OCI-M1 (cell line): ENCODE measurements at regions not wholly inside any gene's neighbourhood (a gene's known extent, or its start where the extent isn't known, plus 50 kb on each side); places are given as distances from the start of the nearest gene placed in this dataset.

Experiments
- DNase-seq: peaks from one replicate; lab custom pipeline; 2025; lab: John Stamatoyannopoulos, UW

GRCh38 chr10:117865945-117866344 lies 180.8 kb downstream of the RAB11FIP2 start:
- no peak for DNase-seq

GRCh38 chr10:117868151-117868550 lies 178.6 kb downstream of the RAB11FIP2 start:
- no peak for DNase-seq

- no peak for DNase-seq
Observed at GRCh38 chr10:117875793-117876192, 170.9 kb downstream of the RAB11FIP2 start.

GRCh38 chr10:117876210-117876609 lies 170.5 kb downstream of the RAB11FIP2 start:
- no peak for DNase-seq

- DNase-seq, result no peak
Observed at GRCh38 chr10:117878626-117879025, 168.1 kb downstream of the RAB11FIP2 start.

- no peak for DNase-seq
Observed at GRCh38 chr10:117884093-117884492, 162.6 kb downstream of the RAB11FIP2 start.

GRCh38 chr10:117884592-117884991 lies 162.1 kb downstream of the RAB11FIP2 start:
- no peak for DNase-seq

DNA sequence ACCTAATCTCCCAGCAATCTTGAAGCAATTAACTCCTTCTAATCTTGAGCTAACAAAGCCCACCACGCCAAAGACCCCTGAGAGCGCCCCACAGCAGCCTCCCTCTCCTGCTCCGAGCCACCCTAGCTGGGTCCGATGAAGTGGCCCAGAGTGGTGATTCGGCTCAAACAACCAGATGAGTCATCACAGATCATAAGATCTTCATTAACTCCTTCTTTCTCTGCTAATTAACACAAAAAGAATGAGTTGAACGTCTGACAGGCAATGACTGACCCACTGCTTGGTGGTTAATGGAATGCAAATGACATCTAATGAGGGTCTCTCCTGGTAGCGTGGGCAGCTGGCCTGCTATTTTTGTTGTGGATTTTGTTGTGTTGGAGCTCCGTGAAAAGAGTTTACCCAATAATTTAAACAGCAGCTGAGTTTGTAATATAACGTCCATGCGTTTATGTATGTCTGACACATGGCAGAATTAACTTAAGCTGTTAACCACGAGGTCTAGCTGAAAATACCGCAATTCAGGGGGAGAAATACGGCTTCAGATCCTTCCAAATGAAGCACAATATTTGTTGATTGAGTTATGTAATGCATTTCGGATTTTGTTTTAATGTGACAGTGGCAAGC lies 161.4 kb downstream of the RAB11FIP2 start:
- no peak for DNase-seq

- no peak for DNase-seq
Observed at GRCh38 chr10:117886766-117887165, 160.0 kb downstream of the RAB11FIP2 start.

DNA sequence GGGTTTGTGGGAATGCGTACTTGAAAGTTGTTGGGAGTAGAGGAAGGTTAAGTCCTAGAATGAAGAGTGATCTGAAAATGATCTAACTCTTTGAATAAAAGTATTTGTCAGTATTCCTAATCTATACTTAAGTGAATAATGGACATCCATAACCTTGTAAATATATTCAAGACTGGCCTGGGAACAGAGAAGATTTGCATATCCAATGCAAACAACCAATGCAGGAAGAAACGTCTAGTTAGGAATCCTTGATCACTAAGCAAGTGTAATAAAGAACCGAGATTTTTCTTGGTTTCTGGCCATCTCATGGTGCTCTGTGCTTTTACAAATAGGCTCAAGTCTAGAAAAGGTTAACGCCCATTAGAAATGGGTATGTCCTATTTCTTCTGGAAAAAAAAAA lies 157.1 kb downstream of the RAB11FIP2 start:
- DNase-seq, result no peak

GRCh38 chr10:117892681-117893220 lies 154.0 kb downstream of the RAB11FIP2 start:
- no peak for DNase-seq

- no peak for DNase-seq
Observed at GRCh38 chr10:117894339-117894738, 152.4 kb downstream of the RAB11FIP2 start.

DNA sequence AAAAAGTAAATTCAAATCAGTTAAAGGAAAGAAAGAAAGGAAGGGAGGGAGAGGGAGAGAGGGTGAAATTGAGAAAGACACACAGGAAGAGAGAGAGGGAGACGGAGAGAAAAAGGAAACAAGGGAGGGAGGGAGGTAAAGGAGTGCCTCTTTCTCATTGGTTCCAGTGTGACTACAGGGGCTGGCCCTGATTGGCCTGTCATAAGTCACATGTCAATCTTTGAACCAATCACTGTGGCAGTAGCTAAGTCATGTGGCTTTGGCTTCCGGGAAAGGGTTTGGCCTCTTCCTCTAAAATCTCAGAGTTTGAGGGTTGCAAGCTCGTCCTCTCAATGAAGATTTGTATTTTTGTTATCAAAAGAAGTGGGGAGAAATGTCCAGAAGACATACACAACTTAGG lies 150.2 kb downstream of the RAB11FIP2 start:
- peak; percentile 61 for DNase-seq

DNA sequence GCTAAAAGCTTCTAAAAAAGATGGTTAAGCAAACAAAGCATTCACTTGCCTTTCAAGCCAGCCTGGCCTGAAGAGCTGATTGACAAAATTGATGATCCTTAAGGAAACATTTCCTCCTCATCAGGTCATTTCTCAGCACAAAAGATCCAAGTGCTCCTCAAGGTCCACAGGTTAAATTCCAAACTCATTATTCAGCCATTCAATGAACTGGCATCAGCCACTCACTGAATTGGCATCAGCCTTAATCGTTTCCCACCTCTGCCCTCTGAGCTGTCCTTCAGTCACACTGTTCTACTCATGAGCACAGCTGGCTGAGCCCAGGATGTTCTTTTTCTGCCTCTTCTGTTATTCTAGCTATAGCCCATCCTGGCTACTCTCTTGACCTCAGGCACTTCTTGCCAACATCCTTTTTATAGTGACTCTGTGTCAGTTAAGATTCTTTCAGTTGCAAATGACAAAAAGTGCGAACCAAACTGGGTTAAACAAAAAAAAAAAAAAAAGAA lies 147.5 kb downstream of the RAB11FIP2 start:
- no peak for DNase-seq

DNA sequence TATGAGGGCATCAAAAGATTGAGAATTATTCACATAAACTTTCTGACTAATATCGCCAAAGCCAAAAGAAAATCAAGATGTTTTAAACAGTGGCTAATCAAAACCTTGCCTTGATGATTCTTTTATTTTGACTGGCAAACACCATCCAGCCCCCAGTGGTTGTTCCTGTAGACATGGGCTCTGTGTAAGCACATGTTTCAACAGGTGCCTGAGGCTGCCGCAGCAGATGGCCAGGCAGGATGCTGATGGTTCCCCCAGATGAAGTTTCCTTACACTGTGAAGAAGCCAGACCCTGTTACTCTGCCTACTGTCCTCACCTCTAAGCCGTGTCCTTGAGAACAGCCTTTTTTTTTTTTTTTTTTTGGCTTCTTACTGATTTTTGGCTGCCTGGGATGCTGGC lies 146.5 kb downstream of the RAB11FIP2 start:
- DNase-seq, result no peak

DNA sequence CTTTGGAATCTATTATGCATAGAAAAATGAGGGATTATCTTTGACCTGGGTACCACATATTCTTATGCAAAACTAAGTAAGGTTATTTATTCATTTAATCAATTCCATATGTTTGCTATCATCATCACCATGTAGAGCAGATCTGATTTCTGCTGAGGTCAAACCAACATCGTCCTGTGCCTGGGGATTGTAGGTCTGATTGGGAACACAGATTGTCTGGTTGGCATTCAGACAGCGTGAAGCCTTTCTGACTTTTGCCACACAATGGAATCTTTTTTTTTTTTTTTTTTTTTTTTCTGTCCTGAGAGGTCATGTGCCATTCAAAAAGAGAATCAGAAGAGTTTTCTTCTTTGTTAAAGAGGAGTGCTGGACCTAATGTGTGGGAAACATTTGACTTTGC lies 142.9 kb downstream of the RAB11FIP2 start:
- no peak for DNase-seq

DNA sequence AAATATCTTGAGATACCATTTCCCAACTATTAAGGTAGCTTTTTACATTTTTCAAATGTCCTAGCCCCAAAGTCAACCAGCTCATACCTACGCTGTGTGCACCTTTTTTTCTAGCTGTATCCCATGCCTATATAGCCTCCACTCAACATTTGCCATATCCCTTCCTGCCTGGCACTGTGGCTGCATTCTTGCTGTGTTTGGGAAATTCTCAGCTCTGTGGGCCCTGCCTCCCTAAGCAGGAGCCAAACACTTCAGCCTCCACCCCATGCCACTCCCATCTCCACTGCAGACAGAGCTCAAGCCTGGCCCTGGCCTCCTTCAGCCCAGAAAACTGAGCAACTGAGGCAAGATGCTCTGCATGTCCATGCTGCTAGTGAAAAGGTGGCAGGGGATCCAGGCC lies 141.3 kb downstream of the RAB11FIP2 start:
- no peak for DNase-seq

DNA sequence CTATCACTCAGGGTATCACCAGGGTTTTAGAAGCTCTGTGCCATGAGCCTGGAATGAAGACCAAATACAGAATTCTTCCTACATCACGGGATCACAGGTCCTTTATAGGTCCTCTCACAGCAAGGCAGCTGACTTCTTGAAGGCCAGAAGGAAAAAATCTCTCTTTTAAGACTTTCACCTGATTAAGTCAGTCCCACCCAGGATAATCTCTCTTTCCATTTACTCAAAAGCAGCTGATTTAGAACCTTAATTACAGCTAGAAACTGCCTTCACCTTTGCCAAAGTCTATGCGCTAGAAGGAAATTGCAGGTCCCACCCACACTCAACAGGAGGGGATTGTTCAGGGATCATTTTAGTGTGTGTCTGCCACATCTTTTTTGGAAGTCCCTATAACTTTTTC lies 135.1 kb downstream of the RAB11FIP2 start:
- no peak for DNase-seq

DNA sequence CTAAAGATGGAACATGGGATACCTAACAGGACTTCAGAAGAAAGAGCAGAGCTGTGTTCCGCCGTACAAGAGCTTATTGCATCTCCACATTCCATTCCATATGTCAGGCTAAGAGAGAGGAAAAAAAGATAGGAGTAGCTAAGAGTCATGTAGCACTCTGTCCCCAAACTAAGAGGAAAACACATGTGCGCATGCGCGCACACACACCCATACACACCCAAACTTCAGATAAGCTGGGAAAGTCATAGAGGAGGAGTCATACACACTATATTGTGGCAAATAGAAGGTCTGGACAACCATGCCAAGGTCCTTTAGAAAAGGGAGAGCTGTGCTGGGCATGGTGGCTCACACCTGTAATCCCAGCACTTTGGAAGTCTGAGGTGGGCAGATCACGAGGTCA lies 132.4 kb downstream of the RAB11FIP2 start:
- no peak for DNase-seq

DNA sequence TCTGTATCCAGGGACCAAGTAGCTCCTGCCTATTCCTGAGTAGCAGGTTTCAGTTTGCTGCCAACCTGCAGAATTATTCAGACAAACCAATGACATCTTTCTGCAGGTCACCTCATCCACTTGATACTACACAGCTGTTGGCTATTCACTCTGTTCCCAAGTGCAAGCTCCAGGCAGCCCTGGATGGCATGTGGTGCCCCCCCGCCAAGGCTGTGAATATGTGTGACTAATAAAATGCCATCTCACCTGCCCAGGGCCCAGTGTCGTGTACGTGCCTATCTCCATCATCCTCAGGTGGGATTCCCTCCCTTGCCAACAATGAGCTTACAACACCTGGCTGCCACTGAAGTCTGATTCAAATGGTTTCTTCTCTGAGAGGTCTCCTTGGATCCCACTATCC lies 125.8 kb downstream of the RAB11FIP2 start:
- DNase-seq, result no peak

DNA sequence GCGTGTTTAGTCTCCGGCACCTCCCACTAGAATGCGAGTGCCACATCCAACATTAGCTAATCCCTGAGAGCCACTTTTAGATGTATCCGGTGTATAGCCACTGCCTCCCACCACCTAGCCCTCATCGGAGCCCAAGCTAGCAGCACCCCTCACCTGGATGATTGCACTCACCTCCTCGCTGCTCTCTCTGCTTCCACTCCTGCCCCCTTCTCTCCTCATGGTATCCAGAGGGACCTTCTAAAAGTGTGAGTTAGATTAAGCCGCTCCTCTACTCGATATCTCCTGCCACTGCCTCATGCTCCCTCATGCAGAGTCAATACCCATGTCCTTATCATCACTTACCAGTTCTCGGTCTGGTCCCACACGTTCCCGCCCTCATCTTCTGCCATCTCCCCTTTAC lies 125.3 kb downstream of the RAB11FIP2 start:
- peak; percentile 47 for DNase-seq

GRCh38 chr10:117924820-117925219 lies 121.9 kb downstream of the RAB11FIP2 start:
- no peak for DNase-seq

GRCh38 chr10:117925369-117925768 lies 121.4 kb downstream of the RAB11FIP2 start:
- no peak for DNase-seq

- peak; percentile 10 for DNase-seq
Observed at GRCh38 chr10:117926491-117926890, 120.2 kb downstream of the RAB11FIP2 start.
